Femur (tissue), 1 donor: ENCODE measurements at regions not wholly inside any gene's neighbourhood (a gene's known extent, or its start where the extent isn't known, plus 50 kb on each side); places are given as distances from the start of the nearest gene placed in this dataset.

Experiments used
- DNase-seq: peaks from one replicate; pipeline ENCODE4 v3.0.0-alpha.2; 2017

DNA sequence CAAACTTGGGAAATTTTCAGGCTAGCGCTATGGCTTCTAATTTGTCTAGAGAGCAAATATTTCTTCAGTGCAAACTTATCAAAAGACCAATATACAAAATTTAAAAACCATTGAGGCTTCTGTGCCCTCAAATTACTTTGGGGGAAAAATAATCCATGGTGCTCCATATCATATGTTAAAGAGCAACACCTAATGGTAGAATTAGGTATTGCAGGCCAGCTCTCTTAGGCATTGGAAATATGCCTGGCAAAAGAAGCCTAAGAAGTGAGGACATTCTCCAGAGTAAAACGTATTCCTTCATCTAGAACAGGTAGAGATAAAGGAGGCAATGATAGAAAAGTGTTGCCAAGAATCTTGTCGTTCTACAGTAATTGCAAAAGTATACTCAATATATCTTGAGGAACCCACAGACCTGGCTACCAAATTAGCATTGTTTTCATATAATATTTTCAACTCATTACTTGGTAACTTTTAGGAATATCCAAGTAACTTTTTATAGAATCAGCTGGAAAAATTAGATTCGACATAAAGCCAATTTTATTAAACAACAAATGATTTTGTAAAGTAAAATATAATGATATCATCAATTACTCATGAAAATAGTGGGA lies 401.1 kb downstream of the BCL11A start:
- DNase-seq, result no peak

DNA sequence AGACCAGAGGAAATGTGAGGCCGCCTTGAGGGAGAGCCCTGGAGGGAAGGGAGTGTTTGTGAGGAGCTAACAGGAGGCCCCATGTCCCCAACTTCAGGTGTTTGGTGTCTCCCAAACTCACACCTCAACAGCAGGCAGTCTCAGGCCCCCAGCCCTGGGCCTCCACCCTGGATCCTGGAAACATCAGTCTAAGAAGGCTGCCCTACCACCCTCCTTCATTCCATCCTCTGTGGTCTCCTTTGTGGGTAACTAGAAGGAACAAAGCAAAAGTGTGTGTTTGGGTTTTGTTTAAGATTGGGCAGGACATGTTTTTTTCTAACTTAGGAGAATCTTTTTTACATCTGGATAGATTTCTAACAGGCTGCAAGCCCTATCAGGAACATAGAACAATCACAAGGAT lies 404.3 kb downstream of the BCL11A start:
- no peak for DNase-seq

DNA sequence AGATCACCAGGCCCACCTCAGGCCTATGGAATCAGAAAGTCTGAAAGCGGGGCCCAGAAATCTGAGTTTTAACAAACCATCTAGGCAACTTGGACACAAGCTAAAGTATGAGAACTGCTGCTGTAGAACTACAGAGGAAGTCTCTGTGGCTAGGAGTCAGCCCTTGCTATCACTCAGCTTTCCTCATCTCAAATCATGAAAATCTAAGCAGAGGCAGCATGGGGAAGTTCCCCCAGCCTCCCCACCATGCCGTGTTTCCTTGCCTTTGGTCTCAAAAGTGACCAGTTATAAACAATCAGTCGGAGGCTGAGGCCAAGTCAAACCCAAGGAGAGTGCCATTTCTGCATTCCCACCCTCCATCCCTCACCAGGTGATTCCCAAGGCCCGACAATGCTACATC lies 404.7 kb downstream of the BCL11A start:
- DNase-seq, result no peak

DNA sequence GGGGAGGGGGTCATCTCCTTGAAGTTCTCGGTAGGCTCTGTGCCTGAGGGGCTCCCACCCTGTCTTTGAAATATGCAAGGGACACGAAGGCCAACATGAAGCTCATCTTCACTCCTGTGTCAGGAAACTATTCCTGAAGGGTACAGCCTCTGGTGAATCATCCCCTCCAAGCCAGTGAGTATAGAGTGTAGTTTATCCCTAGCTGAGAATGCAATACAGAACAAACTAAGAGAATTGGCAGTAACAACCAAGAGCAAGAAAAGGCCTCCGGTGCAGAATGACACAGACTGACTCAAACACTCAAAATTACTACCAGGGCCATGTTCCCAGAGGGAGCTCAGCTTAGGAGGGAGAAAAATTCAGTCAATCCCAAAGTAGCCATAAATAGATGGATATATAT lies 413.3 kb downstream of the BCL11A start:
- DNase-seq, result no peak

DNA sequence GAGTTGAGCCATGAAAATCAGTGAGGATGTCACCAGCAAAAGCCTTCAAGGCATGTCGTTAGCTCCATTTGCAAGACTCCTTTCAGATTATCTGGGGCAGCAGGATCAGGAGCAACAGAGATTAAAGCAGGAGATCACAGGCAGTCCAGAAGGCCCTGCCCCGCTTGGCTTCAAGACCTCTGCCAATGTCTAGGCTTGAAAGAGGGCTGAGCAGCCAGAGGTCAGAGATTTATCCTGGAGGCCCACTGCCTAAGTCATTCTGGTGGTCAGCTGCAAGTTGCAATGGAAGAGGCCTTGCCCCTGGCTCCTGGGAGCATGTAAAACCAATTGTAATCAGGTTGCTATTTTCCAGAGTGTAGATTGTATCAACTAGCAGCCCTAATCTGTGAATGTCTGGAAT lies 416.5 kb downstream of the BCL11A start:
- no peak for DNase-seq

DNA sequence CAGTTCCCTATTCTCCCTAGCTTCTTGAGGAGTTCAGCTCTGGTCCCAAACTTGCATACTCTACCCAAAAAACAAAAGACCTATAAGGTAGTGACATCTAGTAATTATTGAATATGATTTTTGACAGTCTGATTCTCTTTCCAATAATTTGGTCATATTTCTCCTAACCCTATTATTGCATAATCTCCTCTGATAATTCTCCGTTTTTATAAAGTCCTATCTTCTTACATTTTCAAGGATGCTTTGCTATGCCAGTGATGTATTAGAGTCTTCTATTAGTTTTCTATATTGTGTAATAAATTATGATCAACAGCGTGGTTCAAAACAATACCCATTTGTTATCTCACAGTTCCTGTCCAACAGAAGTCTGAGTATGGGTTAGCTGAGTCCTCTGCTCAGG lies 426.3 kb downstream of the BCL11A start:
- no peak for DNase-seq

DNA sequence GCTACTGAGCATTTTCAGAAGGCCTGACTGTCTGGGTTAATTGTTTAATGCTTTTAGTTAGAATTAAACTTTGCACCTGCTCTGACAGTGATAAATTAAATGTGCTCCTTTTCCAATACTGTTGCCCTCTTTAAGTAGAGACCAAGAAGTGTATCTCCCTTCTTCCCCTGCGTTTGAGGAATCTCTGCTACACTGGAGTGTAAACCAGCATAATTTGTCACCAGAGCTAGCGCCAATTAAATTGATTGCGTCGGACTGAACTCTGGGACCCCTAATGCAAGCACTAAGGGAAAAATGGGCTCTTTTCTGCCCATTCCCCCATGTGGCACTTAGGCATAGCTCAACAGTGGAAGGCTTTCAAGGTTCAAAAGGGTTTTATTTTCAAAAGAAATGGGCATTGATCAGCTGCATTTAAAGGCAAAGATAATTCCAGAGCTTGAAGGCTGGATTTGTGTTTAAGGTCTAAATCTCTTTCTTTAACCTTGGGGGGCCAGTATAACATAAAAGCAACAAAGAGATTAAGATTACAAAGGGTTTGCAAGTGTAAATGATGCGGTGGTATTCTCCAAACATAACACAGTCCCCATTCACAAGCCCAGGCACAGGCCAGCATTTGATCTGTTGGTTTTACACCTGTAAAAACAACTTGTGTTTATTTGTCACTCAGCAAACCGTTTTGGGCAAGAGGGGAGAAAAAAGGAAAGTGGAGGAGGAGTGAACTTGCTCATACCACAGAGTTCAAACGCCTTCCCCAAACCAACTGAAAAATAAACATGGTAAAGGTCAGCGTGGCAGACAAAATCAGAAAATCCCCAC lies 427.6 kb downstream of the BCL11A start:
- DNase-seq, result no peak

DNA sequence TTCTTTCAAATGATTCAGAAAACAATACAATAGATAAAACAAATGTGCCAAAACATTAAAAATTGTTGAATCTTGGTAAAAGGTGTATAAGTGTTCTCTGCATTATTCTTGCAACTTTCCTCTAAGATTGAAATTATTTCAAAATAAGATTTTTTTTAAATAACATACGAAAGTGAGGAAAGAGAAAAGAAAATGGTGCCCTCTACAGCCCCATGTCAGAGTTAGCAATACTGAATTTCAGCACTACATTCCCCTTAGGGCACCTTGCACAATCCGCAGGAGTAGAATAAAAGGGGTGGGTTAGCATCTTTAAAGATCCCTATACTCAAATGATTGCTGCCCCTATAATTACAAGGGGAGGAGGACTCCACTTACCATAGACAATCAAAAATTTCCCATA lies 433.7 kb downstream of the BCL11A start:
- no peak for DNase-seq

DNA sequence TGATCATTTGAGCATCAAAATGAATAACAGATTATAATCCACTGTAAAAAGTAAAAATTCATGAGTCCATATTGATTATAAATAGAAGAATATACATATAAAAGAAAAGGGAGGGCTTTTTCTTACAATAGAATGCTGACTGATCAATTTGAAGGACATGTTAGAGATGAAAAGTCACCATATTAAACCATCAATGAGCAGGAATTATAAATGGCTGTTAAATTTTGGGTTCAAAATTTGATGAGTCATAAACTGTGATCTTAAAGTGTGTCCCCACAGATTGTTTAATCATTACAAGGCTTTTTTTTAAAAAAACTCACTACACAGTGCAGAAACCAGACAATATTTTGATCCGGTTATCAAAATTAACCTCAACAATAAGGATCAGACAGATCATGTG lies 434.5 kb downstream of the BCL11A start:
- no peak for DNase-seq

DNA sequence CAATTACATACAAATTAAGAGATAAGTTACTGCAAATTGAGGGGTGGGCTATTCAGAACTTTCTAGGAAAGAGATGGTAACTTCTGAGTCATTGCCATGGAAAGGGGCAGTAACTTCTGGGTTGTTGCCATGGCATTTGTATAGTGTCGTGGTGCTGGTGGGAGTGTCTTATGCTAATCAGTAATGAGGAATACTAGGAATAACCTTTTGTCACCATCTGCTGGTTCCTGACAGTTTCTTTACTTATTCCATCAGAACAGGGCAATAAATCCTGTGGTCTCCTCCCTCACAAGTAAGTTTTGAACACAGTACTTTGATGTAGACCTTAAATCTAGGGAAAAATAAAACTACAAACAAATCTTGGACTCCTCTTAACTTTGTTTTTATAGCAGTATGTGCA lies 435.4 kb downstream of the BCL11A start:
- DNase-seq, result no peak

DNA sequence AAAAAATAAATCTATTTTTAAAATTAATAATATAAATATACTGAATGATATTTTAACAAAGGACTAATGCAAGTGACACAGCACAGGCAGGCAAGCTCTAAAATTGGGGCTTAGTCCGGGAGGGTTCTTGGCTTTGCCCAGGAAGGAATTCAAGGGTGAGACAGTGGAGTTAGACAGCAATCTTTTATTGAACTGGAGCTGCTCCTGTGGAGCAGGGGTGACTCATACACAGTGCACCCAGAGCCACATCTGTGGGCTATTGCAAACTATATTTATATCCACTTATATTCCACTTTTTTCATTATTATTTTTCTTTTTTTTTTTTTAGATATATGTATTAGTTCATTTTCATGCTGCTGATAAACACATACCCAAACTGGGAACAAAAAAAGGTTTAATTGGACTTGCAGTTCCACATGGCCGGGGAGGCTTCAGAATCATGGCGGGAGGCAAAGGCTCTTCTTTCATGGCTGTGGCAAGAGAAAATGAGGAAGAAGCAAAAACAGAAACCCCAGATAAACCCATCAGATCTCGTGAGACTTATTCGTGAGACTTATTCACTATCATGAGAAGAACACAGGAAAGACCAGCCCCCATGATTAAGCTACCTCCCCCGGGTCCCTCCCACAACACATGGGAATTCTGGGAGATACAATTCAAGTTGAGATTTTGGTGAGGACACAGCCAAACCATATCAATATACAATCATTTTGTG lies 437.1 kb downstream of the BCL11A start:
- no peak for DNase-seq

DNA sequence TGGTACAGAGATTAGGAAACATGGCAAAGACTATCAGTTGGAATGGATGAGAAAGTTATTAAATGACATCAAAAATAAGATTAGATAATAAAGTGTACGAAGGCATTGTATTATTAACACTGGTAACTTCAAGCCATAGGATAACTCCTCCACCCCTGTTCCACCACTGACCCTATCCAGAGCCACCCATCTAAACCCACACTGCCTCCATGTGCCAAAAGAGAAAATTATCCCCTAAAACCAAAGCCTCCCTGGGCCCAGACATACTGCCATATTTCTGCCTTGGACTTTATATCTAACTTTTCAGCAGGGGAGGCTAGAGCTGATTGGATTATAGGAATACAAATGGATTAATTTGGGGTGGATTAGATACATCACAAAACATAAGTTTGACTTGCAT lies 443.7 kb downstream of the BCL11A start:
- DNase-seq, result no peak

DNA sequence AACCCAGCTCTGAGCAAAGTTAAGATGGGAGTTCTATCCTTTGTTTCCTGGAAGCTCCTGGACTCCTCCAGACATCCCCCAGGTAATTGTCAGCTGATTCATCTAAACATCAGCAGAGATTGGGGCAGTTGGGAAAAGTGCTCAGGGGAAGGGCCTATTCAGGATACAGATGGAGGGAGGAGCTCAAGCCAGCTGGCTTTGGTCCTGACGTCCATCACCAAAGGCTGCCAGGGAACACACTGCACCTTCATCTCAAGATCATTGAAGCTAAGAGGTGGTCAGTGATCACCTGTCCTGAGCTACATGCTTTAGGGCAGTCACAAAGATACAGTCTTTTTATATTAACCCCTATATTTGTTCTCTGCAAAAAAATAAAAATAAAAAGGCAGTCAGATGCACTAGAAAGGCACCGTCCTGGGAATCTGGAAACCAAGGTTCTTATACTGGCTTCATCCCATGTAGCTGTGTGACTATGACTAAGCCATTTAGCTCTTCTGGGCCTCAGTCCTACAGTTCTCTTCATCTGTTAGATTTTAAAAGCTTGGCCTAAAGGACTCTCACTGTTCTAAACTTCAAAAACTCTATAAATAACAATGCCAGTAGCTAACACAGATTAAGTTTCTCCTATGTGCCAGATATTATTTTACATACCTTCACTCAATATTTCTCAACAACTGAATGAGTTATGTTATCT lies 446.5 kb downstream of the BCL11A start:
- DNase-seq, result no peak

DNA sequence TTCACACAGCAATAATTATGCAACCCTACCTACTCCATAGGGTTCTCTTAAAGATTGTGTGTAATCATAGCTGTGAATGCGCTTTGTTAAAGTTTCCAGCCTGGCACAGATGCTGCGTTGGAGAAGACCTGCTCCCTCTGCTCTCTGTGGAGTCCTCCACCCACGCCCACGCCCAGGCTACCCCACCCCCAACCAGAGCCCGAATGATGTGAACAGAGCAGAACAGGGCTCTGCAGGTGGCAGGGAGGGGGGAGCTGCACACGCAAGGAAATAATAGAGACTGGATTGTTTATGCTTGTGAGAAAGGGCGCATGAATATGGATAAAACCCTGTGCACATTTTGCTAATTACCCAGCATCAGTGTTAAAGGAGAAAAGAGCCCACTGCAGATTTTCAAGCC lies 447.5 kb downstream of the BCL11A start:
- no peak for DNase-seq

DNA sequence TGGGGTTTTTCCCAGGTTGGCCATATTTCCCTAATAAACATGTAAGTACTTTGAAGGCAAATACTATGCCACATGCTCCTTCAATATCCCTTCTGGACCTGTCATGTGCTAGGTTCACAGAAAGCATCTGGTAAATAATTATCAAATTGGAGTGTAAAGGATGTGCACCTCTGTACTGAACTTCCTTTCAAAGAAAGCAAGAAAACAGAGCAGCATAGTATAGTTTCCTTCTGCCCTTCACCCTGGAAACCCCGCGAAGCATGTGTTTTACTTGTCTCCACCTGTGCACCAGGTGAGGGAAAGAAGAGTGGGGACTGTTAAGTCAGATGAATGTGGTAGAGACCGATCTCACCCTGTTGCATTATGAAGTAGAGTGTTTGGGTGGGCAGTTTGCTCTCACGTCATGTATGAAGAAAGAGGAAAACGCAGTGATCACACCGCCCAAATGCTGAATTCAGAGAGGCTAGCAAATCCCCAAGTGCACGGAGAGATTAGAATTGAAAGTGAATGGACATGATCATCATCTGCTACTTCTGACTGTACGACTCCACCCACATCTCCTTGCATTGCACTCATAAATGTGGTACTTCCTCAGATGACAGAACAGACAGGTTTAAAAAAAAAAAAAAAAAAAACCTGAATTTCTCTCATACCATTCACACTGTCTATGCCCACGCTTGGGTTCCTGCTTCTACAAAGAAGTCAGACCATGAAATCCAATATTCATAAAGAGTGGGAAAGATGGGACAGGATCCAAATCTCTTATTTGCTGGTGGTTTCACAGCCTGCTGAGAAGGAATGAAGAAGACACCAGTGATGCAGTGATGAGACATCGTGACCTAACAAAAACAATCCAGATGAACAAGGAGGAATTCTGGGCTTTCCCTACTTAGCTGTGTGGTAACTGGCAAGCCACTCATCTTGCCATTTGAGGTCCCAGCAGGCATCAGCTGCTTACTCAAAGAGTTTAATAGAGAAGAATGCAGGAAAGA lies 448.6 kb downstream of the BCL11A start:
- DNase-seq, result no peak

DNA sequence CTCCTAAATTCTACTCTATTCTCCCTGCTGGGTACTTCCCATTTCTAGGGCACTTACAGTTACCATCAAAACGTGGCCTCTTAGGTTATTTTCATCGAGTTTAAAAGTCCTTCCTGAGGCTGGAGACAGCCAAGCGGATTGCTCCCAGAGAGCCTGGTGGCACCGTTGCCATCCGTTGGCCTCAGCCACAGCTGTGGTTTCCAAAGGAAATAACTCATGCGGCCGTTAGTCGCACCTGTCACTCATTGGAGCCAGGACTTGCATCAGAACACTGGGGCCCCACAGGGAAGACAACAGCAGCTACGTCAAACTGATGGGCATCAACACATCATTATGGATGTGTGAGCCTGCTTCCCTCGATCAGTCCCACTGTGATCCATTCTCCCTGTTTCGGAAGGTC lies 453.4 kb downstream of the BCL11A start:
- DNase-seq, result peak; percentile 51

DNA sequence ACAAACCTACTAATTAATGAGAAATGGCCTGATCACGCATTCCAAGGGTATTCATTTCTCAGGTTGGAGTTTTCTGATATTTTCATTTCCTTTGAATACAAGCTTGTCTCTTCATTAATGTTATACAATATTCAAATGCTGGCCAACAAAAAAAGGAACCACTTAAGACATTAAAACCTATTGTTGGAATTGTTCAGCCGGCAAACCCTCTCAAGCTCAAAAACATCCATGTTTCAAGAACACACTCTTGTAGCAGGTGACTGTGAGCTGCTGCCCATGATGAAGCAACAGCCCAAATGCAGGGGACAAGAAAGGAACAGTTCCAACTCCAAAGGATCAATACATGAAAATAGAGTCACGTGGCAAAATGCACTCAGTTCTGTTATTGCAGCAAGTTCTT lies 454.5 kb downstream of the BCL11A start:
- no peak for DNase-seq

DNA sequence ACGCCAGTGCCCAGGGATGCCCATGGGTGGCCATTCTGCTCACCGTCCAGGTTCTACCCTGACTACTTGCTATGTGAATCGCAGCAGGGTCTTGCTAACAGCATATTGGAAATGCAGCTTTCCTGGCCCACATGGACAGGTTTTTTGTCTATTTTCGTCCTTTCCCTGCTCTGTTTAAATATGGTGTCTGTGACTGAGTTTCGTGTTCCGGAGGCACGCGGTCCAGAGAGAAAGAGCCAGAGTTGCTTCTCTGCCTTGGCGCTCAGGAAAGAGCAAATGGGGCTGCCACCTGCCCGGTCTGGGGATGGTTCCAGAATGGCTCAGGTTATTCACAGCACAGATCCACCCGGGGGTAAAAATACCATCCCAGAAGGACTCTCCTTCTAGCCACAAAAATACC lies 456.2 kb downstream of the BCL11A start:
- no peak for DNase-seq

DNA sequence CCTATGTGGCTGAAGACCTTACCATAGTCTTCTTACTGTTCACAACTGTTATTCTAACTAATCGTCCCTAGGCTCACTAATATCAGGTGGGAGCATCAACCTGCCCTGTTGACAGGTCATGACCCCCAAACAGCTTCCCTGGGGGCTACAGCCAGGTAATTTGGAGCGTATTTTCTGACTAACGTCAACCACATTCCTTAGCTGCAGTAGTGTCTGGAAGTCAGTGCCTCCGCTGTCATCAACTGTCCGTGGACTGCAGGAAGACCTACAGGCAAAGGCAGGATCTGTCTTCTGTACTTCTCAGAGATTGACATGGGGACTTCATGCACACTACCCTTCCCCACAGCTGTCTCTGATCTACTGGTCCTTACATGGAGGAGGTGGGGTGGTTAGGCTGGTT lies 456.9 kb downstream of the BCL11A start:
- no peak for DNase-seq

DNA sequence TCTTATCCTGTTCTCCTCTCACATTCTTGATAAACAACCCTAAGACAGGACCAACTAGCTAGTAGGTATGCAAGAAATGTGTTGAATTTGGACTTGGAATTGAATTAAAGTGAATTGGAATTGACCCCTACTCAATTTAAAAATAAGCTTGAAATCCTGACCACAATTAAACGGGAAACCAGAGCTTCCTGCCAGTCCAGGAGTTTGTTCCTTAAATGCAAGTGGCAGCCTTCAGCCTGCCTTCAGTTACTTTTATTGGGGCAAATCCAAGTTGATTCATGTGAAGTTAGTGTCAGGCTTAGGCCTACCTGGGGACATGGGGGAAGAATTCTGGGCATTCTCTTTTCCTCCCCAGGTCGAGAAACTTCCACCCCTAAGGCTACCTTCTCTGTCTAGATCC lies 457.6 kb downstream of the BCL11A start:
- DNase-seq, result no peak

DNA sequence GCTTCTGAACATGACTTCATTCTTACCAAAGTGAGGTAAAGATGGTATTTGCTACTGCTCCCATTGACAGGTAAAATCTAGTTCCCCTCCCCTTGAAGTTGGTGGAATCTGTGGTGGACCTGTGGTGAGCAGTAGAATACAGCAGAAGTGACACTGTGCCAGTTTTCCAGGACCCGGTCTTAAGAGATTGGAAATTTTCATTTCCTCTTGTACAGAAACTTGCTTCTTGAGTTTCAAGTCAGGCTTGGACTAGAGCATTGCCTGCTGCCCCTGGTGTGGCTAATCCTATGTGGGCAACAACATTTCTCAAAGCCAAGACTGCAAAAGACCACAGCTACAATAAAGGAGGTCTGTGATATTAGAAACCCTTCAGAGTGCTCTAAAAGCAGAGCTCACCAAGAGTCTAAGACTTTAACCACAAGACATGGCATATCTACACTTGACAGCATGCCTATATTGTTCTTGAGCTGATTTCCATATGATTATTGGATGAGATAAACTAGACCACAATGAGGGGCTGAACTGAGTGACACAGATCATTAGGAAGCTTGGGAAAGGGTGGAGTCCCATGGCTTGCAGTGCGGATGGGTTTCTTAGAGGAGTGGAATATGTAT lies 458.1 kb downstream of the BCL11A start:
- no peak for DNase-seq

DNA sequence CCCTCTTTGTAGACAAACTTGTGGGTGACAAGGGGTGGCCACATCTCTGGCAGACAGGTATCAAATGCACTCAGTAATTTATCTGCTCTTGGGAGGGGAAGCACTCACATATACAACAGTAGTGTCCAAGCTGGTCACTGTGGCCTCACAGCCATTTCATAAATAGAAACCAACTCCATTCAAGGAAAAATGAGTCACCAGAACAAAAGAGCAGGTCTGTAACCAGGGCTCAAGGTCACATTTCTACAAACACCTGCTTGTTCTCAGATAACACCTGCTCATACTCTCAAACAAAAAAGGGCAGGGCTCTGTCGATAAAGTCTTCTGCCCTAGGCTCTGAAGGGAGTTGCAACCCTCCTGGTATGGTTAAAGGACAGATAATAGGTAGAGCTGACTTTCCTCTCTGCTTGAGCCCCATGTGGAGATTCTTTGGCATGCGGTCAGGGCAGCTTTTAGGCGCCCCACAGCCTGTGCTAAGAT lies 459.0 kb downstream of the BCL11A start:
- no peak for DNase-seq
